22Rv1 (cell line): ENCODE measurements at regions not wholly inside any gene's neighbourhood (a gene's known extent, or its start where the extent isn't known, plus 50 kb on each side); places are given as distances from the start of the nearest gene placed in this dataset.

Source experiments
- H3K27ac ChIP-seq: fragments of 450-650 bp; 2 replicates; pipeline ENCODE4 v1.5.1; 2017
- CTCF ChIP-seq: fragments of 450-650 bp; IDR thresholded peaks from 2 replicates; pipeline ENCODE4 v1.5.1; 2017; ENCODE audit warnings: mild to moderate bottlenecking
- ZFX ChIP-seq: fragments of 450-650 bp; IDR thresholded peaks from 2 replicates; pipeline ENCODE4 v1.6.1; 2017; ENCODE audit warnings: antibody characterized with exemption, borderline replicate concordance

DNA sequence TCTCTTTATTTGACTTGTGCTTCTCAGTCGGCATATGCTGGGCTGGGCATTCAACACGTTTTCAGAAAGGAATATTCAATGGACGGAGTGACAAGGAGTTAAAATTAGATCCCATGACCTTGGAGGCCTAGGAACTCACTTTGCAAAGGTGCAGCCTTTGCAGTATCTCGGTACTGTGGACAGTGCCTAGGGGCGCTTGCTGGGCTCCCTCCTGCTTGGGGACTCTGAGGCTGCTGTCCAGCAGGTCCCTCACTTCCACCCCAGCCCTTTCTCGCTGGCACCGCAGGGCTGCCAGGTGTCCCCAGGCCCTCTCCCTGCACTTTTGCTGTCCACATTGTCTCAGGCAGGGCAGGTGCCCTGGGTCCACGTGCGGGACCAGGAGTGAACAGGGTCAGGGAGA lies 255.5 kb upstream of the B3GAT1 start:
- no peak overlapping the region for H3K27ac ChIP-seq
- no peak for TF ChIP-seq CTCF
- no peak for TF ChIP-seq ZFX

DNA sequence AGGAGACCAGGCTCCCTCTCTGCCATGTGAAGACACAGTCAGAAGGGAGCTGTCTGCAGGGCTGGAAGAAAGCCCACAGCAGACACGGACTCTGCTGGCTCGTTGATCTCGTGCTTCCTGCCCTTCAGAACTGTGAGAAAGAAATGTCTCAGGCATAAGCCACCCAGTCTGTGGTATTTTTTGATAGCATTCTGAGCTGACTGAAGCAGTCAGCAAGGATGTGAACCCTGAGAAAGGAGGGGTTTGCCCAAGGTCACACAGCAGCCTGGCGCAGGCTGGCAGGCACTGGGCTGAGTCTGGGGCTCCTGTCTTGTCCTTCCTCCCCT lies 255.1 kb upstream of the B3GAT1 start:
- no peak for TF ChIP-seq ZFX
- TF ChIP-seq CTCF = no peak
- no peak overlapping the region for H3K27ac ChIP-seq

DNA sequence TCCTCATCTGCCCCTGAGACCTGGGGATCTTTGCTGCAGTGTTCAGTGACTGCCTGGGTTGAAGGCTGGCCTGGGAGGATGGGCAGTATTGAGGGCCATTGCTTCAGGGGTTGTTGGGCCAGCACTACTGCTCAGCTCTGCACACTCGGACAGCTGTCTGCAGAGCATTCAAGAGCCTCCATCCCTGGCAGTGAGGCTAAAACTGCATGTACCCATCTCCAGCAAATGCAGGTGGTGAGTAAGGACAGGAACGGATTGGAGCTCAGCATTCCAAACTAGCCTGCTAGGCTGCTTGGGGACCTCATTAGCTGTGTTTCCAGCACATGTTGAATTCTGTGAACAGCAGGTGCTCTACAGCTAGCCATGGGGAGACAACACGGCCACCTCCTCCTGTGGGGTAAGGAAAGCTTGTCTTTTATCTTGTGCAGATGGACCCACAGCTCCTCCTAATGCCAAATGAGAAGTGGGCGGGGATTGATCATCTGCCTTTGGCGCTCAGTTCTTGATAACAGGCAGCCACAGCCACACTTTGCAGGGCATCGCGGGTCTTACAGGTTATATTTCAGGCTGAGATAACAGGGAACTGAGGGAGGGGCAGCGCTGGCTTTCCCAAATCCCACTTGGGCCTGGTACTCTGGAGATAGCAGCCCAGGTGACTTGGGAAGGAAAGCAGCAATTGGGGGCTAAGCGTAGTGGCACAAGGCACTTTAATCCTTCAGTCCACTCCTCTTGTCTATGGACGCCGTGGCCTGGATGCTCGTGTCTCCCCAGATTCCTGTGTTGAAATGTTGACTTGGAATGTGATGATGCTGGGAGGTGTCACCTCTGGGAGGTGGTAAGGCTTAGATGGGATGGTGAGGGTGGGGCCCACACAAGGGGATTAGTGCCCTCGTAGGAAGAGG lies 254.5 kb upstream of the B3GAT1 start:
- TF ChIP-seq ZFX = no peak
- no peak for TF ChIP-seq CTCF
- H3K27ac ChIP-seq = no peak overlapping the region

DNA sequence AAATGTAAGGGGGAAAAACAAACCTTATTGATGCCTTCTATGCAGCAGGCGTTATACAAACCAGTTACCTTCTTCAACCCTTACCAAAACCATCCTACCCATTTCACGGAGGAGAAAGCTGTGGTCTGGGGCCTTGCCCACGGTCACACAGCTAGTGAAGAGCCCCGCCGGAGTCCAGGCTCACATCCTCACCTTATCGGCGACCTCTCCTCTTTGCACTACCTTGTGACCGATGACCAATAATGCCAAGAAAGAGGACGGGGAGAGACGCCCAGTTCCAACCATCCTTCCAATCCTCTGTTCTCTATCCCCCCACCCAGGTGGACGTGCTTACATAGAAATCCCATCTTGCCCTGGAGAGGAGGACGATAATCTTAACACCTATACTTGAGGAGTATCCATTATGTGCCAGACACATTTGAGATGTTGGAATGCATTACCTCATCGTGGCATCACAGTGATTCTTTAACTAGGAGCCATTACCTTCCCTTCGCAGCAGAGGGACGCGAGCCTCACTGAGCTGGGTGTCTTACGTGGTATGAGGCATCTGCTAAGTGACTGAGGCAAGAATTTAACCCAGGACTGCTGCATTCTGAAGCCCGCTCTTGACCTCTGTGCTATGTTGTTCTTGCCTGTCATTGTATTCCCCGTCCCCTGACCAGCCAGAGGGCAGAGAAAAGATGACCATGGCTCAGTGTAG lies 253.7 kb upstream of the B3GAT1 start:
- TF ChIP-seq CTCF (no peak), ZFX (no peak)
- no peak overlapping the region for H3K27ac ChIP-seq

- TF ChIP-seq CTCF (no peak), ZFX (no peak)
- no peak overlapping the region for H3K27ac ChIP-seq
Measured at GRCh38 chr11:134665188-134665535, 253.1 kb upstream of the B3GAT1 start.

- TF ChIP-seq CTCF = no peak
- no peak for TF ChIP-seq ZFX
- no peak overlapping the region for H3K27ac ChIP-seq
Measured at GRCh38 chr11:134664447-134665187, 252.6 kb upstream of the B3GAT1 start.
